ENCODE measurements at regions not wholly inside any gene's neighbourhood (a gene's known extent, or its start where the extent isn't known, plus 50 kb on each side); places are given as distances from the start of the nearest gene placed in this dataset.

DNA sequence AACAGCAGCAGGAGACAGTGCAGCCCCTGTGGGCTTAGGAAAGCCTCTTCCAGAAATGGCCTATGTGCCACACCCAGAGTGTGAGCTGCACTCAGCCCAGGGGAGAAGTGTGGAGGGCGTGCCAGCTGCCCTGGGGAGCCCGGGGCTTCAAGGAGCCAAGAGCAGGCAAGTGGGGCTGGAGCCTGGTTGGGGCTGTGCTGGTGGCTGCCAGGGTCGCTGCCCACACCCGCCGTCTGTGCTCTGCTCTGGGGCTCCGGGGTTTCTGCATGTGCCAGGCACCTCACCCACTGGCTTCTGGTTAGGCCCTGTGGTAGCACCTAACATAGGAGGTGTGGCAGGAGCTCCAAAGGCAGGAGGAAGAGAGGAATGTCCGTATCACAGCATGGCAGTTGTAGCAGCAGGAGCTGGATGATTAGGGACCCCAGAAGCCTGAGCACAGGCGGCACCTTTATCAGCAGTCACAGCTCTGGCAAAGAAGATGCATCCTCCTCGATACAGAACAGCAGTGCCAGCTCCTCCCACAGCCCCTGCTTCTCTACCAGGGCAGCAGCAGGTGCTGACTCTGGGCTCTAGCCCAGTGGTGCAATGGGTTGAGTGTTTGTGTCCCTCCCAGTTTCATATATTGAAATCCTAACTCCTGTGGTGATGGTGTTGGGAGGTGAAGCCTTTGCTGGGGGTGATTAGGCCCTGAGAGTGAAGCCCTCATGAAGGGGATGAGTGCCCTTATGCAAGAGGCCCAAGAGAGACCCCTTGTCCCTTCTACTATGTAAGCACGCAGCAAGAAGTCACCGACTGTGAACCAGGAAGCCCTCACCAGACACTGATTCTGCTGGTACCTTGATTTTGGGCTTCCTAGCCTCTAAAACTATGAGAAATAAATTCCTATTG lies 70.0 kb upstream of the KLF13 start:
- no peak for TF ChIP-seq POLR2A (IDR thresholded peaks at IDR 0.05)
- no peak for TF ChIP-seq CTCF (IDR thresholded peaks at IDR 0.05)
- TF ChIP-seq POLR2AphosphoS5 (IDR thresholded peaks at IDR 0.05; ENCODE audit: insufficient read depth in 1 of 2, low read depth in 1 of 2), result no peak
- Histone ChIP-seq H3K4me1 (no peaks in the 10 kb centered on the region), H3K27me3 (no peaks in the 10 kb centered on the region), H3K36me3 (no peaks in the 10 kb centered on the region), H3K9me3 (no peaks in the 10 kb centered on the region), H3K4me3 (no peak overlapping the region), H3K27ac (no peak overlapping the region)
- intact Hi-C loops (cut with DNase I), result no loop called here
- DNase-seq (ENCODE audit: extremely low spot score in 2 of 2), result no peak

- Histone ChIP-seq H3K27ac (no peak overlapping the region), H3K27me3 (no peaks in the 10 kb centered on the region), H3K4me1 (no peaks in the 10 kb centered on the region), H3K4me3 (no peak overlapping the region), H3K9me3 (no peaks in the 10 kb centered on the region), H3K36me3 (no peaks in the 10 kb centered on the region)
- DNase-seq (ENCODE audit: extremely low spot score in 2 of 2), result no peak
- intact Hi-C loops (cut with DNase I), result no loop called here
- no peak for TF ChIP-seq POLR2AphosphoS5 (IDR thresholded peaks at IDR 0.05; ENCODE audit: insufficient read depth in 1 of 2, low read depth in 1 of 2)
- no peak for TF ChIP-seq POLR2A (IDR thresholded peaks at IDR 0.05)
- TF ChIP-seq CTCF (IDR thresholded peaks at IDR 0.05), result no peak
These were observed 69.3 kb upstream of the KLF13 start for GRCh38 chr15:31257286-31257685.

- Histone ChIP-seq H3K27ac (no peak overlapping the region), H3K9me3 (no peaks in the 10 kb centered on the region), H3K4me1 (peaks cover 5% of the 10 kb centered on the region), H3K36me3 (no peaks in the 10 kb centered on the region), H3K27me3 (no peaks in the 10 kb centered on the region), H3K4me3 (no peak overlapping the region)
- no peak for TF ChIP-seq POLR2AphosphoS5 (IDR thresholded peaks at IDR 0.05; ENCODE audit: insufficient read depth in 1 of 2, low read depth in 1 of 2)
- no peak for TF ChIP-seq CTCF (IDR thresholded peaks at IDR 0.05)
- no peak for TF ChIP-seq POLR2A (IDR thresholded peaks at IDR 0.05)
- intact Hi-C loops (cut with DNase I), result no loop called here
- no peak for DNase-seq (ENCODE audit: extremely low spot score in 2 of 2)
These were observed 68.4 kb upstream of the KLF13 start for GRCh38 chr15:31258260-31258659.

DNA sequence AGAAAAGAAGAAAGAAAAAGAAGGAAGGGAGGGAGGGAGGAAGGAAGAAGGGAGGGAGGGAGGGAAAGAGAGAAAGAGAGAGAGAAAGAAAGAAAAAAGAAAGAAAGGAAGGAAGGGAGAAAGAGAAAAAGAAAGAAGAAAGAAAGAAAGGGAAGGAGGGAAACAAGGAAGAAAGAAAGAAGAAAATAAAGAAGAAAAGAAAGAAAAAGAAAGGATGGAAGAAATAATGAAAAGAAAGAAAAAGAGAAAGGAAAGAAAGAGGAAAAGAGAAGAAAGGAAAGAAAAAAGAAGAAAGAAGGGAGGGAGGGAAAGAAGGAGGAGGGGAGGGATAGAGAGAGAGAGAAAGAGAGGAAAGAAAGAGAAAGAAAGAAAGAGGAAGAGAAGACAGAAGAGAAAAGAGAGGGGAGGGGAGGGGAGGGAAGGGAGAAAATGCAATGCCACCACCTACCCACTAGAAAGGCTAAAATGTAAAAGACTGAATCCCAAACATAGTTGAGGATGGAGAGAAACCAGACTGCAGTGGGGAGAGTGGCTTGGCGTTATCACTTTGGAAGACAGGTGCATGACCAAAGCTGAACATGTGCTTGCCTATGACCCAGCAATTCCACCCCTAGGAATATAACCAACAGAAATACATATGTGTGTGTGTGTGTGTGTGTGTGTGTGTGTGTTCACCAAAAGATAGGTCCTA lies 66.9 kb upstream of the KLF13 start:
- Histone ChIP-seq H3K27me3 (no peaks in the 10 kb centered on the region), H3K9me3 (no peaks in the 10 kb centered on the region), H3K27ac (no peak overlapping the region), H3K4me3 (no peak overlapping the region), H3K4me1 (peaks cover 19% of the 10 kb centered on the region), H3K36me3 (no peaks in the 10 kb centered on the region)
- no peak for TF ChIP-seq CTCF (IDR thresholded peaks at IDR 0.05)
- no peak for TF ChIP-seq POLR2A (IDR thresholded peaks at IDR 0.05)
- no peak for DNase-seq (ENCODE audit: extremely low spot score in 2 of 2)
- intact Hi-C loops (cut with DNase I), result no loop called here
